GM21529 (cell line): ENCODE measurements at regions not wholly inside any gene's neighbourhood (a gene's known extent, or its start where the extent isn't known, plus 50 kb on each side); places are given as distances from the start of the nearest gene placed in this dataset.

Experiments used
- ATAC-seq: cut with Tn5 transposase; IDR thresholded peaks from one replicate; pipeline ENCODE4 v1.9.1; 2021; ENCODE audit not compliant: unreplicated experiment

GRCh38 chr18:38019292-38019691 lies 453.7 kb upstream of the CELF4 start:
- no peak for ATAC-seq

GRCh38 chr18:38010971-38011857 lies 445.6 kb upstream of the CELF4 start:
- ATAC-seq, result no peak

- ATAC-seq, result no peak
These were observed 444.4 kb upstream of the CELF4 start for GRCh38 chr18:38010037-38010436.

DNA sequence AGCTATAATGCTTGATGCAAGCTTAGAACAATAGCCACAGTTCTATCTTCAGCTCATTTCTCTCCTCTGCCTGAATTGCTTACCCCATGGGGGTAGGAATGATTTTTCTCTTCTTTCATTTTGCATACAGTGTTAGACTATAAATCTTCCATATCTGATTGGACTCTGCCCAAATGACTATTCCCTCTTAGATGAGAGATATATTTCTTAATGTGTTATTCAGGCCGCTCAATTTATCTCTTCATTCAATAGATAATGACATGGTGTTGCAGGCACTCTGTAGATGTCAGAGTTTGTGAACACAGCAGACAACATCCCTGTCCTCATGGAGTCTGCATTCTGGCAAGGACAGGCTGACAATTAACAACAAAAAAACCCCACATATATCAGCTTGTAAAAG lies 443.7 kb upstream of the CELF4 start:
- no peak for ATAC-seq

DNA sequence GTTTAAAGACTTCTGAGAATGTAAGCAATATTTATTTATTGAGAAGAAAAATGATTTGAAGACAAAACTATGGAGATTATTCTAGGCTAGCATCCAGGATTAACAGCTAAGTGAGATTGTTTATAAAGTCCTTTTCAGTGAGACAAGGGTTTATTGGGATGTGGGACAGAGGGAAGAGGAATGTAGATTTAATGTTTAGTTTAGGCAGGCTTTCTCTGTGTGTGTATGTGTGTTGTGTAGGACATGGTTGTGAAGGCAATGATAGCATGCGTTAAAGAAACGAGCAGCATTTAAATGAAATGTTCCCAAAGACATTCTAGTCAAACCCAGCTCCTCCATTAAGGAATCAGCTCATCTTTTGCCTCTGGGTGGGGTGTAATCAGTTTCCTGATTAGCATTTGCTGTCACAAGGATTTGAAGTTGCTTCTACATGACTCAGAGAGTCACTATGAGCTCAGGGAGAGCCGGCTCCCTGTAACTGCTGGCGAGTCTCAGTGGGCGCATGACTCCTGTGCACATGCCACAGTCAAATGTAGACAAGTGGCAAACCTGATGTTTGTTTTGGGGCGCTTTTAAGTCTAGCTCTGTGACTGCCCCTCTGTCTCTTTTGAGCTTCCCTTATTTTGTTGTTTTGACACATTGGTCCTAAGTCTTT lies 442.2 kb upstream of the CELF4 start:
- ATAC-seq, result no peak

DNA sequence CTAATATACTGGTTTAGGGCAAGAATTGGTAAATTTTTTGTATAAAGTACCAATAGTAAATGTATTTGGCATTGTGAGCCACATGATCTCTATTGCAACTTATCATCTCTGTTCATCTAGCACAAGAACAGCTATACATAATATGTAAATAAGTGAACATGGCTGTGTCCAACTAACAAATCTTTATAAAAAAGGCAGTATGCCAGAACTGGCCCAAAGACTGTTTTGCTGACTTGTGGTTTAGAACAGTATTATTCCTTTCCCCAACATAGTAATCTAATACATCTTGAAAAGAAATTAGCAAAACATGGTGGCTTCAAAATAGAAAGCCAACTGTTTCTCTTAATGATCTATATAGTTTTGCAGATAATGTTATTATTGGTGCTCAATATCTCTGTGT lies 441.4 kb upstream of the CELF4 start:
- ATAC-seq, result no peak

- ATAC-seq, result no peak
These were observed 440.9 kb upstream of the CELF4 start for GRCh38 chr18:38006541-38006940.

GRCh38 chr18:37997695-37998094 lies 432.1 kb upstream of the CELF4 start:
- ATAC-seq, result no peak

DNA sequence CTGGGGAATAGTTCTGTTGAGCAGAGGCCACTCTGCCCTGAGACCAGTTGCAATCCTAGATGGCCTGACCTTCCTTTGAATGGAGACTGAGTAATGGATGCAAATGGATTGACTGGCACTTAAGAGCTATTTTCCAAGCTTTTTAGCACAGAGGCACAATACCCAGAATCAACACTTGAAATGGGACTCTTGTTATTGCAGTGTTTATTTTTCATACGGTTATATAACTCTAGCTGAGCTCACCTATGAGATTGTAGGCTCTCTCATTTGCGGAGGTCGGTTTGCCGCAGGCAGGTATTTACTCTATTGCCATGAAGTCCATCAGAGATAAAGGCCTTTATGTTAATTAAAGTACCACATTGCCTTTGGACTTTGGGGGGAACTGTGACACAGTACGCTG lies 422.3 kb upstream of the CELF4 start:
- no peak for ATAC-seq

- no peak for ATAC-seq
These were observed 421.1 kb upstream of the CELF4 start for GRCh38 chr18:37986665-37987064.

DNA sequence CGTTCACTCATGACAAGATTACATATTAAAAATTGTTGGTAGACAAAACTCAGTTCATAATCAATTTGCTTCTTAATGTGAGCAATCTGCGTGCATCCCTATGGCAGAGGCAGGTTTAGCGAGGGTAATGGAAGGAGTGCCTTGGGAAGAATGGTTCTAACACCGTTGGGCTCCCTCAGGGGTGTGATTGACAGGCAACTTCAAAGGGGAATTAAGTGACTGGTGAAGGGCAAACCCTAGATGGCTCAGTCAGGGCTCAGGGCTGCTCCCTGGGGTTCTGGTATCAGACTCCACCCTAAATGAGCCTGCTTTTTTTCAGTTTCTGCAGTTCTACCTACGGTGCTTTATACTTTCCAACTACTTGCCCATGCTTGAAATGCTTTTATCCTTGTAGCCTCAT lies 419.5 kb upstream of the CELF4 start:
- ATAC-seq, result no peak

GRCh38 chr18:37980556-37980955 lies 415.0 kb upstream of the CELF4 start:
- ATAC-seq, result no peak

- no peak for ATAC-seq
These were observed 409.8 kb upstream of the CELF4 start for GRCh38 chr18:37975446-37975845.

DNA sequence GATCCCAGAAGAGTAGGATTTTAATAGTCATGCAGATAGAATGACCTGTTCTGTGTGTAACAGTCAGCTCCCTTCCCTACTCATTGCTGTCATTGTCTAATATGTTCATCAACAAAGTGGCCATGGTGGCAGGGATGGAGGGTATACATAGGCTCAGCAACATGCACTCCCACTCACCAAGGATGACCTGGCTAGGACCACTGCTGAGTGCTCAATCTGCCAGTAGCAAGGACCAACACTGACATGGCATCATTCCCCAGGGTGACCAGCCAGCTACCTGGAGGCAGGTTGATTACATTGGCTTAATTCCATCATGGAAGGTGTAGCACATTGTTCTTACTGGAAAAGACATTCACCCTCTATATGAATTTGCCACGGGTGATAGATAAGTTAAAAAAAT lies 401.7 kb upstream of the CELF4 start:
- ATAC-seq, result no peak

- no peak for ATAC-seq
These were observed 400.0 kb upstream of the CELF4 start for GRCh38 chr18:37965572-37965970.

DNA sequence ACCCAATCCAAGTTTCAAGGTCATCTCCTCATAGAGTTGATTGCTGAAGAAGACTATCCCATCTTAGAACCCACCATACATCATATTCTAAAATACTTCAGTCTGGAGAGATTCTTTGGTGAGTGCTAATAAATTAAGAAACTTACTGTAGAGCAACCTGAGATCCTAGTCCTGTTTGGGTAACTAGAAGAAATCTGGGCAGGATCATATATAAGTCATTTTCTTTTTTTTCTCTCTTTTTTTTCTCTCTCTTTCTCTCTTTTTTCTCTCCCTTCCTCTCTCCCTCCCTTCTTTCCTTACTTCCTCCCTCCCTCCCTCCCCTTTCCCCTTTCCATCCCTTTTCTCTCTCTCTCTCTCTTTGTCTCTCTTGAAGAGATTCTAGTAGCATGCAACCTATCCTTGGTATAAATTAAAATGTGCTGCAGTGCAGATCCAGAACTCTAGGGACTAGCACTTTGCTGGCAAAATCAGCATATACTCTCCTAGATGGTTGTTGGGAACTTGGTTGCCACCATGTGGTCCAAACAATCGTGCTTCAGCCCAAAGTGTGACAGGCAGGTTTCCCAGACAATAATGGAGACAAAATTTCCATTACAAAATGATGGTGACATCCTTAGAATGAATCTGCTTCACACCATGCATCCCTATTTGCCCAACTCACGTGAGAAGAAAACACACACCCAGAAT lies 399.4 kb upstream of the CELF4 start:
- no peak for ATAC-seq

- no peak for ATAC-seq
These were observed 398.2 kb upstream of the CELF4 start for GRCh38 chr18:37963837-37964236.

DNA sequence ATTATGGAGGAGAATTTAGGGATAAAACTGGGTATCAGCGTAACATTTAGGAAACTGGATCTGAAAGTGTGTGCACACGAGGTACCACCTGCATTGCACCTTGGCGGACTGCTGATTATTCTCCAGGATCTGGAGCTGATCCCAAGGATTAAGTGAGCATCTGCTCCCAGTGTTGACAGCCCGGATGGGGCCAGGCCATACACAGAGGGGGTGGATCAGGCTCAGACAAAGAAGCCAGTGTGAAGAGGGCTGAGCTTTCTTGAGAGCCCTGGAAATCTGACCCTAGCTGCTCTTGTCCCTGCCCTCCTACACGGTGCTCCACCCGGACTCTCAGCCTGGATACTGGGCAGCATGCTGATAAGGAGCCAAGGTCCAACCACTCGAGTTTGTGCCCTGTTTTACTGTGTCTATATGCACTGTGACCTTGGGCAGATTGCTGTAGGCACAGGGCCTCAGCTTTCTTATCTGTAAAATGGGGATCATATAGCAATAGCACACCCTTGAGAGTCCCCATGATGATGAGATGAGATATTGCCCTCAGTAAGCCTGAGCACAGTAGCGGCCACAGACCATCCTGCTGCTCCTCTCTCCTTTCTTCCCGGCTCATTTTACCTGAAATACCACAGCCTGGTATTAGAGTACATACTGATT lies 396.8 kb upstream of the CELF4 start:
- no peak for ATAC-seq

GRCh38 chr18:37958499-37958898 lies 392.9 kb upstream of the CELF4 start:
- ATAC-seq, result no peak

GRCh38 chr18:37956902-37957301 lies 391.3 kb upstream of the CELF4 start:
- ATAC-seq, result no peak

DNA sequence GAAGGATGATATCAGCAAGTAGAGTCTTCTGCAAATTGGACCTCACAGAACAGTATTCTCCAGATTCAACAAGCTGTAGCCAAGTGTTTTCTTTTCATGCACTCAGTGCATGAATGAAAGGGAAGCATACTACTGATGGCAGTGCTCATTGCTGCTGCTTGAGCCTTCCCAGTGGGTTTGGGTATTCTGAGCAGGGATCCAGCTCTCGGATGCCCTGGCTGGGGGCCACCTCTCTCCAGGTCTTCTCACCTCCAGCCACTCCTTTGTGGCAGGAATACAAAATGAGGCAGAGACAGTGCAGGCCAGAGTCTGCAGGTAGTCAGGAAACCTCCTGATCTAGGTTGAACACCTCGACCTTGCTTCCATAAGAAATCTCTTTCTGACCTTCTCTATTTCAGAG lies 390.4 kb upstream of the CELF4 start:
- ATAC-seq, result no peak
